ENCODE measurements at regions not wholly inside any gene's neighbourhood (a gene's known extent, or its start where the extent isn't known, plus 50 kb on each side); places are given as distances from the start of the nearest gene placed in this dataset.

DNA sequence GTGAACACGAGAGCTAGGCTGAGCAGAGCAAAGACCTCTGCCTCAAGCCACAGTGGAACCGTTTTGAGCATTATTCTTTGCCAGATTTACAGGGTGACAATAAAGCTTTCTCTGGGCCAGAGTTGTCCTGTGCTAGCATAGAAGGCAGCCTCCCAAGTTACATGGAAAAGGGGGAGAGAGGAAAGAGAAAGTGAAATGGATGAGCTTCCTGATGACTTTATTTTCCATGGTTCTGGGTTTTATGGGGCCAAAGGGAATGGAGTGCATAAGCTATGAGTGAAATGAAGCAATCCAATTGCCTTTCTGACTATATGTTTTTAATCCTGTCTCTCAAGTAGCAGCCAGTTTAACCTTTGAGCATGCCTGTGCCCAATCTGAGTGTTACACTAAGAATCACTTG is 428.4 kb downstream of the COG6 start:
- no peak for DNase-seq

DNA sequence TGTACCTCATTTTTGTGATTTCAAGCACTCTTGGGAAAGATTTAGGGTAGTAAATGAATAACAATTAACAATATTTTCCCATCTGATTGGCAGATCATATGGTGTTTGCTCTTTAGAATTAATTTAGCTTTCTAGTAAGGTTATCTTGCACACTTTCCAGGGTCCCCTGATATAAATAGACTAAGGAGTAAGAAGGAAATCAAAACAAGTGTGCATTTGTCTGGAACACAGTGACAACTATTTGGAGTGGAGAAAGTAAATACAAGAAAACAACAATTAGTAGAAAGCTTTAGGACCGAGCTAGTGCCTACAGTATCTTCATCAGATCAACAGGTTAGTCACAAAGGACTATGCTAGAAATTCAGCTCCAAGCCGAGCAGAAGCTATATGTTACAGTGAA is 429.5 kb downstream of the COG6 start:
- no peak for DNase-seq

DNA sequence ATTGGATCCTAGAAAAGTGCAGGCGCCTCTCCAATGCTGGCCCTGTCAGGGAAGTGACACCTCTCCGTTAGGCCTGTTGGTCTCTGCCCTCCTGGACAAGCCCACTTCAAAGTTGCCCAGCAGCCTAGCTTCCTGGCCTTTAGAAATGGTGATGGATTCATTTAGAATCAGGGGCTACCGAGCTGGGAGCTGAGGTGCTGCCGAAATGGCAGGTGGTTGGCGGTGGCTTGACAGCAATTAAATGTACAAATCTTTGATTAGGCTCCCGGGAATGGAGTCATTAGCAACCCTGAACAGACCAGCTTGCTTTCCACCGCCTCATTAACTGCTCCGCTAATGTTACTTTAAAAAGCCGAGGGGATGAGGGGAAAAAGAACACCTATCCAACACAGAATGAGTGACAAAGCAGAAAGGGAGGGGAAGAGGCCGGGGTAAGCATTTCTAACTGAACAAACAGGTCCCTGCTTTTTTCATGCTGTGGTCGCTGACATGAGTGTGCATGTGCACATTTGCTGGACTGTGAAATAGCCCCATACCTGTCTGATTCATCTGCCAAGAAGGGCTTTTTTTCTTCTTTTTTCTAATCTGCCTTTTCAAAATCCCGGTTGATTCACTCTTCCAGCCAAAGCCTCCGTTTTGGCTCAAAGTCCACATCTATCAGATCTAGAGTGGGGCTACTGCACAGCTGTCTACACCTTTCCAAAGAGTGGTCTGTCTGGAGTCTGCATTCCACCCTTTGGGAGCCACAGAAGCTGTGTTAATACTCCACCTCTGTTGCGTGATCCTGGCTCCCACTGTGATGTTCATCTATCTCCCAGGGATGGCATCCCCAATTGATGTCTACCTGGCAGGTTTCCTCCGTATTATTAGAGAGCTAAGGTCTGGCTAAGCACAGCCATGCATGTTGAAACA is 431.9 kb downstream of the COG6 start:
- no peak for DNase-seq

DNA sequence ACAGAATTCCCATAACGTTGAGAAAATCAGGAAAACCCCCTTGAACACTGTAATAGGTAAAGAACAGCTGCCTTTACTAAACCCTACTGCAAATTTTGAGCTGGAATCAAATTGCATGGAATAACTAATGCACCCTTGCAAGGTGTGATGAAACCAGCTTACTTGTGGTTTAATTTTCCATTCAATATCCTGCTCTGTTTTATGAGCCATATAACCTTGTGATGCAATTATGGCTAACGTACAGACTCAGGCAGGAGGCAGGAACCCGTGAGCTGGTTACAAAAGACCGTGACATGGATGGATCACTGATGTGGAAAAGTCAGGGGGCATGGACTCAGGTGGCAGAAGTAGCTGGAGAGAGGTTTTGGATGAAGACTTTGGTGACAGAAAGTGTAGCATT is 438.6 kb downstream of the COG6 start:
- no peak for DNase-seq

DNA sequence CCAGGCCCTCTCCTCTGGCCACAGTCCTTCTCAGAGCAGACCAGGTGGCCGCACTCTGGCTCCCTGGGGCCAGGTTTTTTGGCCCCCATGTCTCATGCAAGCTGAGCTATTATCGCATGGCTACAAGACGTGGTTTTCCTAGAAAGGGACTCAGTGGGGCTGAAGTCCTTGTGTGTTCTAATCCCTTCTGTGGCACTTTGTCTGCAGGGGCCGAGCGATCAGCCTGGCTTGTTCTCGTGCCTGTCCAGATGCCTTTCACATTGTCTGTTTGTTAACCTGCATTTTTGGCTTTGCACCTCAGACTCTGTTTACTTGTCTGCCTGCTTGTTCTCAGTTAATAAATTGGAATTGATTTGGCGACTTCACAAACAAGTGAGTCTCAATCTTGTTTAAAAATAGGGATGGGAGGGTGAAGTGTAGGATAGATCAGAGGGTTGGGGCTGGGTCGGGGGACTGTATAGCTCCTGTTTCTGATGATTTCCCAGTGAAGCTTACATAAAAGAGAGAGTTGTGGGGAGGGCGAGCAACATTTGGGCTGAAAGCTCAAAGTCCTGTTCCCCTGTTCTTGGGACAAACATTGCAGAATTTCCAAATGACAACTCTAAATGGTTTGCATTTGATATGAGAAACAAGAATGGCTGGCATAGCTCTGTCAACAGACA is 440.4 kb downstream of the COG6 start:
- DNase-seq = no peak

DNA sequence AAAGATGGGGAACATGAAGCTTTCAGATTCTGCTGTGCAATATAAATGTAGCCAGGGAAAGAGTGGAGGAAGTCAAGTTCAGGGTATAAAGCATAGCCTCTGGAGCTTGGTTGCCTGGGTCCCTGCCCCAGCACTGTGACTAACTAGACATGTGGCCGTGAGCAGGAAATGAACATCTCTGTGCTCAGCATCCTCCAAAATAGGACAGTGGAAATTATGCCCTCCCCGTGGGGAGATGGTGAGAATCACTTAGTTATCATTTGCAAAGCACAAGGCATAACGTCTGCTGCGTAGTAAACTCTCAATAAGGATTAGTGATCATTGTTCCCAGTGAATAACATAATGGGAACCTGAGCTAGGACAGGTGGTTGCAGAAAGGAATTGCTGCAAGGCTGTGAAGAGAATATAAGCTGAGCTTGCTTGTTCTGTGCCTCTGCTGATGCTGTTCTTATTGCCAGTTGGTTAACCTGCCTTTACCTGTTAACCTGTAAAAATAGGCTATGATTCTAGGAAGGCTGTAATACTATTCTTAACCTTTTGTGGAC is 441.0 kb downstream of the COG6 start:
- no peak for DNase-seq

DNA sequence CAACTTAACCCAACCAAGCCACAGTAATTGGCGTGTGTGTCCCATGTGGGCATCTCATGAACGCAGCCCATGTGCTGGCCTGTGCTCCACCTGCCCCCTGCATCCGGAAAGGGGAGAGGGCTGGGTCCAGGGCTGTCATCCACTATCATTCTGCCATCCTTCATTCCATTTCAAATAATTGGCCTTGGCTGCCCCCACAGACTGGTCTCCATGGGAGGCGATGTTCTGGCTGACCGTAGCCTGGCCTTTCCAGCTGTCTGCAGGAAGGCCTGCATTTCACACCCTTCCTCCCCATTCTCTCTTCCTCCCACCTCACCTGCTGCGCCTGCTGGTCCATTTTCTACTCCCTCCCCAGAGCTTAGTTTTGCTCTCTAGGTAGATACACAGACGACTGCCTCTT is 442.8 kb downstream of the COG6 start:
- no peak for DNase-seq

DNA sequence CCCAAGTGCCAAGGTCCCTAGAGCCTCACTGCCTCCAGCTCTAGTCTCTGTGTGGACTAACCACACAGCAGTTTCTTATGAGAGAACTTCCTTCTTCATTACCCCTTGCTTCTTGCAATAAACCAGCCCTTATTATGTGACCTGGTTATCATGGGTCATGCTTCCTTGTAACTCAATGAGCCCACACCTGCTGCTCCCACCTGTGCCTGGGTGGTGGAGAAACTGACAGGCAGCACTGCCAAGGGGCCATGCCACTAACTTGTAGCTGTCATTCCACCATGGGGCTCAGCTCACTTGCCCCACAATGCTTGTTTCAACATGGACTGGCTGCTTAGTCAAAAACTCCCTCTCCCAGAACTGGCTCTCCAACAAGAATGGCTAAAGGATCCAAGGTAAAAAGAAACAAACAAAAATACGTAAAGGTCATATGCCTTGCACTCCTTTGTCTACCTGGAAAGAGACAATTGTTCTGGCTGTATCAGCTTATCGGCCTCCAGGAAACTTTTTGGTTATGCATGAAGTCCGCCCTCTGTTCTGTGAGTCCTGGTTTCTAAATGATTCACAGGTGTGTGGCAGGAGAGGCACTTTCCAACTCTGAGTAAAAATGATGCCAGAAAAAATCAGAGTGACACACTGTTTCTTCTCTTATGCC is 446.4 kb downstream of the COG6 start:
- no peak for DNase-seq

DNA sequence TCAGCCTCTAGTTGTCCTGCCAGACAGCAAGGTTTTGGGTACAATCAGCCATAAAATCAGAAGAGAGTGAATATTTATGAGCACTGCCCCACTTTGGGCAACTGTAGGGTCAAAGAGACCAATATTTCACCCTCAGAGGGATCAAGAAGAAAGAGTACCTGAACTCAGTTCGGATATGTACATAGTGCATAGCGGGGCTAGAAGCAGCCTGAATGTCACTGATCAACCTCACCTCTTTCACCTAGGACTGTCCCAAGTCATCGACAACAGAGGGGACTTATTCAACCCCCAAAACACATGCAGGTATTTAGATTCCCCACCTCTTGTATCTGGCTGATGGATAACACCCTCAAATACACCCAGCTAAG is 446.9 kb downstream of the COG6 start:
- DNase-seq = no peak

DNA sequence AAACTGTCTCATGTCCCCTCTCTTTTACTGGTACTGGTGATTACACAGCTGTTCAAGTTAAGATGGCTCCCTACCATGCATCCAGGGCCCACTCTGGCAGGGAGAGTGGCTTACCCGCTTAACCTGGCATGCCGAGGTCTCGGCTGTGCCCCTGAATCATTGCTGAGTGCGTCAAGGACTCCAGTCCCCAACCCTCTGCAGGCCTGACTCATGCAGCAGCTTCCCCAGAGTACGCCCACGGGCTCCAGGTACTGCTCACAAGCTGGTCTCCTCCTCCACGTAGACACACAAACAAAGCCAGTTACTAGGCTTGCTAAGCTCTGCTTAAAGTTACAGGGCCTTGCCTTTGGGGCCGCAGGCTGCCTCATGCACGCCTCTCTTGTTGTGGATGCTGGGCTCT is 447.4 kb downstream of the COG6 start:
- peak; percentile 19 for DNase-seq

DNA sequence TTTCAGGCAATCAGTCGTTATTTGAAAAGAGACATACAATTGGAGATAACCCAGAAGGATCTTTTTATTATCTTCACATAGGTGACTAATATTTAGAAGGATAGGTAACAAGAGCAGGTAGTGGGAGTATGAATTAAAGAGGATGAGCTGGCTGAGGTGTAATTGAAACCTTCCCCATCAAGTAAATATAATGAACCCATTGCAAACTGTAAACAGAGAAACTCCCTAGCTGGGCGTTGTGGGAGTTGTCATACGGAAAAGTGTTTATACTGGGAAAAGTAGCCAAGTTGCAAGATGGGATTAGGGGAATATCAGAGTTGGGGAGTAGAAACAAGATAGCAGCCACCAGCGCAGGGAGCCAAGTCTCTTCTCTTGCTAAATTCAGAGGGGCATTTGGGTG is 448.4 kb downstream of the COG6 start:
- DNase-seq = no peak

DNA sequence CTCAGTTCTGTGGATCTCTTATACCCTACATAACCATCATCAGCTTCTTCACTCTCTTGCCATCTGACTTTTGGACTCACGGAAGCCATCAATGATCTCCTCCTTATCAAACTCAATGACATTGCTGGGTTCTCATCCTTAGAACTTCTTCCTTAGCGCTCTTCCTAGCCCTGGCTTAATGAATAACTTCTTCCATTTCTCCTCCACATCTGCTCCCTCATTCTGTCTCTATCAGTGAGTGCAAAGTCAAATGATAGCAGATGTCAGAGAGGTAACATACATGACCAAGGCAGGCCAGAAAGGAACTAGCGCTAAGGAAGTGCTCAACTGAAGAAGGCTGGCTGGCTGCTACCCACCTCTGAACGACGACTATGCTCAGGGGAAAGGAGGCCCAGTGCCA is 449.8 kb downstream of the COG6 start:
- DNase-seq = no peak

DNA sequence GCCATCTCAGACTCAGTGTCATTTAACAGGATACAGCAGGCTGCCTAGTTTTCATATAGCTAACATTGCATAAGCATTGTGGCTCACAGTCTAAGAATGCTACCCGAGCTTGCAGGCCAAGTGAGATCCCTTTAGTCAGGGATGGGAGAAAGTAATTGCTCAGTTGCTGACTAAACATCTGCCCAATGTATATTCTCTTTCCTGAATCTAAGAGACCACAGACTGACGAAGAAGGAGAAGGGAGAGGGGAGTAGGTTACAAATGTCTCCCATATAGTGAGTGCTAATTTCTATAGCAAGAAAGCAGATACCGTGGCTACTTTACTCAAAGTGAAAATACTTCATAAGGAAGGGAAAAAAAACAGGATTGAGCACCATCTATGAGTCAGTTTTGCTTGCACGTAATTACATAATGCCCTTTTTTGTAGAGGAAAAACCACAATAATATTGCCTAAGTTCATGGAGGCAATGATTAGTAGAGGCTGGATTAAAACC is 453.9 kb downstream of the COG6 start:
- no peak for DNase-seq

DNA sequence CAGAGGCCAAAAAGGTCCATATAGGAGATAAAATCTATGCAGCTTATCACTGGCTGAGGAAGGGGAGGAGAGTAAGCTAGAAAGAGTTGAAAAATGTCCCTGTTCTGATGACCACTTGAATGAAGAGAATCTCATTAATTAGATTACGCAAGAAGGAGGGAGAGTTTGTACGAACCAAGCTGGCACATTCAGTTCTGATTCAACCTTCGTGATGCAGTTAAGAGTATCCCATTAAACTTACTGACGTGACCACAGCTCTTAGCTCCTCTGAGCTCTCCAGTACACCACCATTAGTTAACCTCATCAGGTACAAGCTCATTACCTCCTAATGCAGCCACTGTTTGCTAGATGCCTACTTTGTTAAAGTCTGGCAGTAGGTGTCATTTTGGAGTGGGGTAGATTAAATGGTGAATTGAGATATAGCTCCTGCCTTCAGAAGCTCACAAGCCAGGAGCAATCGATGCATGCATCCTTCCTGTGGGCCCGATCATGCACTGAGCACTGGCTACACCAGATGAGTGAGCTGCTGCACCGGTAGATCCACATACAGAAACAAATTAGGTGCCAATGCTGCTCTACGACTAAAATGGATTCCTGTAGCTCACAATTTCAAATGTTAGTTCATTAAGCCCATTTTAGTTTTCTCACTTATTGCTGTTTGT is 458.3 kb downstream of the COG6 start:
- DNase-seq = no peak

DNA sequence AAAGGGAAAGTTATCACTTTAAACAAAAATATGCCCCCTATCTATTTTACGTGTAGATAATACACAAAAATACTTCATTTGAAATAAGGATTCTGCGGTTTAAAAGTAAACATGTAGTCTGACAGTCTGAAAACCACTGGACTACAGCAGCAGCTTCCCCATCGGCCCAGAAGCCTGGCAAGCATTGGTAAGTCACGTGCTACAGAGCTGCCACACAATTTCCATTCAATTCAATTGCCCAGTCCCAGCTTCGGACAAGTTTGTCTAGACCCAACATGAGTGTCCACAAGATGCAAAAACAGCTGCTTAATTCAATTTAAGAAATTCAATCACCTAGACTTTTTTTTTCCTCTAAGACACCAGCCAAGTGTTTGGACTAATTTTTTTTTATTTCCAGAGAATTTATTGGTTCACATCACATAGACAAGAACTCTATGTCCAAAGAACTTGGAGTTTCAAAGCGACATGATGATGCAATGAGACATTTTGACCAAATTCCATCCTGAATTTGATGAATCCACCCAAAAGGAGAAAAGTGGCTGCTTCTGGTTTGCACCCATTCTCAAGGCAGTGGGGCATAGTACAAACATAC is 458.9 kb downstream of the COG6 start:
- no peak for DNase-seq

DNA sequence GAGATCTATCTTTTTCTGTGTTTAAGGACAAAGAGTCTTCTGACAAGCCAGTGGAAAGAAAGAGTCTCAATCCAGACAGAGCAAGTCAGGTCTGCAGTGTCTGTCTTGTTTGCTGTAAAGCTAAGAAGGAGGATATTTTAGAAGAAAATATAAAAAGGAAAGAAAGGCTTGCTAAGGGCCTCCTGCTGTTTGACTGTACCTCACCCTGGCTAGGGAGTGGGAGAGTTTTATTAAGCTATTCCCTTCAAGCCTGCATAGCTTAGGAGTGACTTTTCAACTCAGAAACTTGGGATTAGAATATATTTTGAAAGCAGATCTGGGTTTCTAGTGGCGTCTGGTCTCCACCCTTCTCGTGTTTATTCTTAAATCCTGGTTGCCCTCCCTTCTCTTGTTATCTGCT is 460.0 kb downstream of the COG6 start:
- no peak for DNase-seq

DNA sequence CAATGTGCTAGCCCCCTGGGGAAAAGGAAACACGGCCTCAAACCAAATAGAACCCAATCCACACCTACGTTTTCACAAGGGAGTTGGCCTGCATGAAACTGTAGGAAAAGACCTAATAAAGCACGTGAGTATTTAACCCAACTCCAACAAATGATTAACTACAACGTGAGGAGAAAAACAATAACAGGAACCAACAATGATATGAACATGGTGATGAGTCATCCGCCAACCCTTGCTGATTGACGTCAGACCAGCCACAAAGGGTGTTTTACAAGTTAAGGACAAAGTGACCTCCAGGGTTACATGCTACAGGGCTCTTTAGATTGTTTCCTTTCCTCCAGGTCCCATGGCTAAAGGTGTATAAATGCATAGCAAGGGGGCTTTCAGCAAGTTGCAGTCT is 460.5 kb downstream of the COG6 start:
- peak; percentile 17 for DNase-seq

DNA sequence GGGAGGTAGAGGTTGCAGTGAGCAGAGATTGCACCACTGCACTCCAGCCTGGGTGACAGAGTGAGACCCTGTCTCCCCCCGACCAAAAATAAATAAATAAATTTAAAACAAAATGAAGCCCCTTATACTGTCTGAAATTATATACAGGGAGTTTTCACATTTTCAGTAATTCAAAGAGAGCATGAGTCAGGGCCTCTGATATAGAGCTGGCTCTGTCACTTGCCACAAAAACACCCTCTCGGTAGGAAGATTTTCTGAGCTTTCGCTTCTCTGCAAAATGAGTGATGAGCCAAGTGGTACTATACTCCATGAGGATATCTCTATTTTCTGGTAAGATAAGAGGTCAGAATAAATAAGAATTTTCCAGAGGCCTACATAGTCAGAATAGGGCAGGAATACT is 462.9 kb downstream of the COG6 start:
- DNase-seq = no peak

DNA sequence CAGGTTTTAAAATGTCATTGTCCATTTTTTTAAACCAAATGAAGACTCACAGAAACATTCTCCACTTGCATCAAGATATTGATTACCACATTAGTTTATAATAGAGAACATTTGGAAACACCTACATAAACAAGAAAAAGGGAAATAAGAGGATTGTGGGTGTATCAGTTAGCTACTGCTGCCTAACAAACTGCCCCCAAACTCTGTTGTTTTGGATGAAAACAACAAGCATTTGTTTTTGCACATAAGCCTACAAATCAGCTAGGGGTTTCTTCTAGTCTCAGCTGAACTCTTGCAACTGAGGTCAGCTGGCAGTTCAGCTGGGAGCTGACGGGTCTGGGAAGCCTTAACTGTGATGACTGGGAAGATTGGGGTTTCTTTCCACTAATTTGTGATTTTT is 464.4 kb downstream of the COG6 start:
- no peak for DNase-seq

DNA sequence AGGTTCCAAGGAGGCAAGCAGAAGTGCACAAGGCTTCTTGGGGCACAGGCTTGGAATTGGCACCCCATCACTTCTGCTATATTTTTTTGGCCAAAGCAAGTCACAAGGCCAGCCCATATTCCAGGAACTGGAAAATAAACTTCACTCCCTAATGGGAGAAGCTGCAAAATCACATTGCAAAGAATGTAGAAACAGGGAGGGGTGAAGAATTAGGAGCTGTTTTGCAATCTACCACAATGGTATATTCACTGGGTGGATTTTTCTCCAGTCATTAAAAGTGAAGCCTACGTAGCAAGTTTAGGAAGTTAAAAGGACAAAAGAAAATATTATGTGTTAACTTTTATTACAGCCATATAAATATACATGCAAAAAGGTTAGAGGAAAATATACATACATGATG is 464.8 kb downstream of the COG6 start:
- DNase-seq = no peak

DNA sequence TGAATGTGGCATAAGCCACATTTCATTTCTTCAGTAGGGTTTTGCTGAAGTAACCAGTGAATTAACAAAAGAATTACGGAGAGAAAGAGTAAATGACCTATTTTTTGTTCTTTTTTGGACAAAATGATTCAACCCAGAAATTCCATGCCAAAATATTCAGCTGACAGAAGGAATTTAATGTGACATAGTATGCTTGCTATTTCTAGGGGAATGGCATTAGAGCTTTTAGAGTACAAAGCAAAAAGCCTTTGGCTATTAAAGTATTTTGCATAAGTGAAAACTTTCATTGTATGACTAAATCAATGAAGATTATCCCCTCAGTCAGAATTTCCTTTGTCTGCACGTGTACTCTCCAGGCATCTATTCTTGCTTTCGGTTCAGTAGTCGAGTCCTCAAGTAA is 465.3 kb downstream of the COG6 start:
- no peak for DNase-seq

DNA sequence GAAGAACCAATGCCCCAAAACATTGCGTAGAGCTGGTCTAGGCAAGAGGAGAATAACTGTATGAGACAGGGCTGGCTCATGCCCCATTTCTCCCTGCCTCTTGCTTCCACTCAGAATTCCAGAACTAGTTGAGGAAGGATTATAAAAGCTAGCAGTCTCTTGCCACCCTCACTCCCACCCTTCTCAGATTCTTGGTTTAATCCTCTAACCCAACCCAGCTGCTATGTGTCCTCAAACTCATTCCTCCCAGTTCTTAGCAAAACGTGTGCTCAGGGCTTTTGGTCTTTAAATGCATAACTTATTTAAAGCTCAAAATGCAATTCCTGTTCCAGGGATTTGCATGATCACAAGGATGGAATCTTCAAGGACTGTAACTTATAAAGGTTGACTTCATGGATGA is 466.3 kb downstream of the COG6 start:
- no peak for DNase-seq

All from effector CD4-positive, alpha-beta T cell (primary cell).